ENCODE measurements at regions not wholly inside any gene's neighbourhood (a gene's known extent, or its start where the extent isn't known, plus 50 kb on each side); places are given as distances from the start of the nearest gene placed in this dataset.

DNA sequence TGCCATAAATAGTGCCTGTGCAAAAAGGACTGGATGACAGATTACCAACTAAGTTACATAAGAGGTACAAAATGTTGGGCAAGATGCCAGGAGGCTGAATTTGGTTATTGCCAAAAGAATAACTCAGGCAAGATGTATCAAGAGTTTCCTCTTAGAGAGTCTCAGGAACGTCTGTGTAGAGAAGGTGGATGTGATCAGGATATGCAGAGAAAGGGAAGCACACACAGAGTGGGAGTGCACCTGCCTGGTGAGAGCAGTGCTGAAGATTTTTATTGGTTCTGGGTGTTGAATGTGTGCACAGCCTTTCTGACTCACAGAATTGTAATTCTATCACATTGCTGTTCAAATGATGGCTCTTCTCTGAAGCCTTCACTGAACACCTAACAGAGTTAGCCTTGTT lies 156.8 kb upstream of the HS3ST1 start:
- TF ChIP-seq POLR2AphosphoS5 (IDR thresholded peaks at IDR 0.05; ENCODE audit: borderline replicate concordance, low read depth, low read length) (no peak), EZH2 (IDR thresholded peaks at IDR 0.05) (no peak)
